Uterus (tissue), 2 donors: ENCODE measurements at regions not wholly inside any gene's neighbourhood (a gene's known extent, or its start where the extent isn't known, plus 50 kb on each side); places are given as distances from the start of the nearest gene placed in this dataset.

Experiments used
- POLR2A ChIP-seq, 2 donors: fragments of 450-650 bp; IDR thresholded peaks; one replicate each; pipeline ENCODE4 v1.6.1; 2016; ENCODE audit warnings: antibody characterized with exemption in 2 of 2, mild to moderate bottlenecking in 1 of 2, moderate library complexity in 1 of 2
- TF ChIP-seq, protein P1 (sequence below), 4 experiments: fragments of 200-600 bp in 2 of 4; fragments of 450-650 bp in 2 of 4; sonication (generic) in 2 of 4; IDR thresholded peaks; one replicate each; pipeline ENCODE4 v1.5.1; 2016 to 2019; ENCODE audit warnings: antibody characterized with exemption in 4 of 4, mild to moderate bottlenecking in 2 of 4, moderate library complexity in 1 of 4

- TF ChIP-seq, protein P1, sequence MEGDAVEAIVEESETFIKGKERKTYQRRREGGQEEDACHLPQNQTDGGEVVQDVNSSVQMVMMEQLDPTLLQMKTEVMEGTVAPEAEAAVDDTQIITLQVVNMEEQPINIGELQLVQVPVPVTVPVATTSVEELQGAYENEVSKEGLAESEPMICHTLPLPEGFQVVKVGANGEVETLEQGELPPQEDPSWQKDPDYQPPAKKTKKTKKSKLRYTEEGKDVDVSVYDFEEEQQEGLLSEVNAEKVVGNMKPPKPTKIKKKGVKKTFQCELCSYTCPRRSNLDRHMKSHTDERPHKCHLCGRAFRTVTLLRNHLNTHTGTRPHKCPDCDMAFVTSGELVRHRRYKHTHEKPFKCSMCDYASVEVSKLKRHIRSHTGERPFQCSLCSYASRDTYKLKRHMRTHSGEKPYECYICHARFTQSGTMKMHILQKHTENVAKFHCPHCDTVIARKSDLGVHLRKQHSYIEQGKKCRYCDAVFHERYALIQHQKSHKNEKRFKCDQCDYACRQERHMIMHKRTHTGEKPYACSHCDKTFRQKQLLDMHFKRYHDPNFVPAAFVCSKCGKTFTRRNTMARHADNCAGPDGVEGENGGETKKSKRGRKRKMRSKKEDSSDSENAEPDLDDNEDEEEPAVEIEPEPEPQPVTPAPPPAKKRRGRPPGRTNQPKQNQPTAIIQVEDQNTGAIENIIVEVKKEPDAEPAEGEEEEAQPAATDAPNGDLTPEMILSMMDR (IDR thresholded peaks at IDR 0.05): no peak
- TF ChIP-seq POLR2A (IDR thresholded peaks at IDR 0.05): no peak
Measured at GRCh38 chr6:91683240-91683639, 1096.4 kb upstream of the MAP3K7 start.
